MM.1S (cell line): ENCODE measurements at regions not wholly inside any gene's neighbourhood (a gene's known extent, or its start where the extent isn't known, plus 50 kb on each side); places are given as distances from the start of the nearest gene placed in this dataset.

ENCODE experiments used
- DNase-seq: peaks from one replicate; pipeline ENCODE4 v3.0.0-alpha.2; 2015
- H2AFZ ChIP-seq: fragments of 300-600 bp; sonication (generic); 2 replicates; pipeline ENCODE4 v1.6.0; 2016; ENCODE audit warnings: antibody characterized with exemption, low read length
- H3F3A ChIP-seq: fragments of 300-600 bp; sonication (generic); 2 replicates; pipeline ENCODE4 v1.6.1; 2016; ENCODE audit warnings: mild to moderate bottlenecking, antibody characterized with exemption, low read length, moderate library complexity, mixed read lengths; ENCODE audit not compliant: insufficient read depth
- H3K27ac ChIP-seq: fragments of 300-600 bp; sonication (generic); 2 replicates; pipeline ENCODE4 v1.5.1; 2016; ENCODE audit warnings: mild to moderate bottlenecking, low read length
- H3K27me3 ChIP-seq: fragments of 300-600 bp; sonication (generic); replicated peaks from 2 replicates; pipeline ENCODE4 v1.6.0; 2016; ENCODE audit warnings: low read length; ENCODE audit not compliant: insufficient read depth
- H3K36me3 ChIP-seq: fragments of 300-600 bp; sonication (generic); replicated peaks from 2 replicates; pipeline ENCODE4 v1.6.1; 2016; ENCODE audit warnings: mild to moderate bottlenecking, low read length, mixed read lengths; ENCODE audit not compliant: insufficient read depth
- H3K4me1 ChIP-seq: fragments of 300-600 bp; sonication (generic); 2 replicates; pipeline ENCODE4 v1.6.1; 2016; ENCODE audit warnings: low read length, mixed read lengths
- H3K4me2 ChIP-seq: fragments of 300-600 bp; sonication (generic); 2 replicates; pipeline ENCODE4 v1.6.0; 2016; ENCODE audit warnings: low read depth, low read length
- H3K4me3 ChIP-seq: fragments of 300-600 bp; sonication (generic); 2 replicates; pipeline ENCODE4 v1.5.1; 2016; ENCODE audit warnings: low read length, mixed read lengths
- H3K79me2 ChIP-seq: fragments of 300-600 bp; sonication (generic); 2 replicates; pipeline ENCODE4 v1.6.1; 2016; ENCODE audit warnings: mixed run types, low read length, mixed read lengths
- H3K9ac ChIP-seq: fragments of 300-600 bp; sonication (generic); 2 replicates; pipeline ENCODE4 v1.6.1; 2016; ENCODE audit warnings: low read length, mixed read lengths
- H3K9me2 ChIP-seq: fragments of 300-600 bp; sonication (generic); replicated peaks from 2 replicates; pipeline ENCODE4 v1.6.1; 2016; ENCODE audit warnings: mild to moderate bottlenecking, low read length, mixed read lengths; ENCODE audit not compliant: insufficient read depth
- H3K9me3 ChIP-seq: fragments of 300-600 bp; sonication (generic); replicated peaks from 2 replicates; pipeline ENCODE4 v1.6.1; 2016; ENCODE audit warnings: mild to moderate bottlenecking, low read length, mixed read lengths; ENCODE audit not compliant: insufficient read depth
- H4K20me1 ChIP-seq: fragments of 300-600 bp; sonication (generic); 2 replicates; pipeline ENCODE4 v1.6.1; 2016; ENCODE audit warnings: mild to moderate bottlenecking, low read length, moderate library complexity, mixed read lengths; ENCODE audit not compliant: insufficient read depth
- CTCF ChIP-seq: fragments of 300-600 bp; sonication (generic); IDR thresholded peaks from 2 replicates; pipeline ENCODE4 v1.5.1; 2016; ENCODE audit warnings: antibody characterized with exemption, low read length, mixed read lengths
- EZH2 ChIP-seq: fragments of 300-600 bp; sonication (generic); optimal IDR thresholded peaks from 2 replicates; pipeline ENCODE3; 2017; ENCODE audit warnings: low read depth, mild to moderate bottlenecking, antibody characterized with exemption, low read length, mixed read lengths
- EZH2phosphoT487 ChIP-seq: fragments of 300-600 bp; sonication (generic); IDR thresholded peaks from 2 replicates; pipeline ENCODE4 v1.6.1; 2018; ENCODE audit warnings: antibody characterized with exemption, low read length

GRCh38 chr22:22086501-22087158, 104.0 kb upstream of the TOP3B start:
- no peak for TF ChIP-seq CTCF
- no peak for TF ChIP-seq EZH2phosphoT487
- no peak for TF ChIP-seq EZH2
- Histone ChIP-seq H3F3A (no peaks in the 10 kb centered on the region), H2AFZ (no peak overlapping the region), H3K36me3 (no peaks in the 10 kb centered on the region), H3K9ac (no peak overlapping the region), H3K9me3 (no peaks in the 10 kb centered on the region), H3K4me3 (no peak overlapping the region), H3K27me3 (no peaks in the 10 kb centered on the region), H3K79me2 (no peaks in the 10 kb centered on the region), H3K9me2 (no peaks in the 10 kb centered on the region), H3K4me1 (peaks cover 10% of the 10 kb centered on the region), H4K20me1 (no peaks in the 10 kb centered on the region), H3K4me2 (no peak overlapping the region), H3K27ac (no peak overlapping the region)
- DNase-seq = no peak

GRCh38 chr22:22085702-22086500, 103.3 kb upstream of the TOP3B start:
- TF ChIP-seq EZH2 = no peak
- no peaks in the 10 kb centered on the region for H3K27me3 ChIP-seq
- no peaks in the 10 kb centered on the region for H3K79me2 ChIP-seq
- no peak overlapping the region for H3K4me3 ChIP-seq
- H3F3A ChIP-seq = no peaks in the 10 kb centered on the region
- DNase-seq = no peak
- H3K9me2 ChIP-seq = no peaks in the 10 kb centered on the region
- no peaks in the 10 kb centered on the region for H4K20me1 ChIP-seq
- no peak overlapping the region for H3K9ac ChIP-seq
- H2AFZ ChIP-seq = no peak overlapping the region
- no peaks in the 10 kb centered on the region for H3K9me3 ChIP-seq
- H3K36me3 ChIP-seq = no peaks in the 10 kb centered on the region
- H3K4me2 ChIP-seq = no peak overlapping the region
- peaks cover 10% of the 10 kb centered on the region for H3K4me1 ChIP-seq
- H3K27ac ChIP-seq = no peak overlapping the region

- H3K4me1 ChIP-seq = no peaks in the 10 kb centered on the region
- TF ChIP-seq CTCF (no peak), EZH2 (no peak), EZH2phosphoT487 (no peak)
- H3K36me3 ChIP-seq = no peaks in the 10 kb centered on the region
- H3K27me3 ChIP-seq = no peaks in the 10 kb centered on the region
- no peak overlapping the region for H3K27ac ChIP-seq
- no peak overlapping the region for H3K4me2 ChIP-seq
- no peaks in the 10 kb centered on the region for H3K79me2 ChIP-seq
- no peaks in the 10 kb centered on the region for H3K9me2 ChIP-seq
- DNase-seq = no peak
- no peak overlapping the region for H3K4me3 ChIP-seq
- H4K20me1 ChIP-seq = no peaks in the 10 kb centered on the region
- H2AFZ ChIP-seq = no peak overlapping the region
- H3F3A ChIP-seq = no peaks in the 10 kb centered on the region
- no peaks in the 10 kb centered on the region for H3K9me3 ChIP-seq
- H3K9ac ChIP-seq = no peak overlapping the region
Measured at GRCh38 chr22:22084089-22084711, 101.6 kb upstream of the TOP3B start.

- H3K4me3 ChIP-seq = no peak overlapping the region
- no peak overlapping the region for H3K27ac ChIP-seq
- no peaks in the 10 kb centered on the region for H3F3A ChIP-seq
- no peaks in the 10 kb centered on the region for H3K27me3 ChIP-seq
- H3K4me2 ChIP-seq = no peak overlapping the region
- H2AFZ ChIP-seq = no peak overlapping the region
- H3K9ac ChIP-seq = no peak overlapping the region
- no peaks in the 10 kb centered on the region for H3K9me2 ChIP-seq
- DNase-seq = no peak
- no peaks in the 10 kb centered on the region for H3K79me2 ChIP-seq
- no peaks in the 10 kb centered on the region for H3K9me3 ChIP-seq
- TF ChIP-seq EZH2phosphoT487 (no peak), CTCF (no peak), EZH2 (no peak)
- no peaks in the 10 kb centered on the region for H3K36me3 ChIP-seq
- H3K4me1 ChIP-seq = no peaks in the 10 kb centered on the region
- no peaks in the 10 kb centered on the region for H4K20me1 ChIP-seq
Measured at GRCh38 chr22:22082960-22083359, 100.4 kb upstream of the TOP3B start.
